Loucy (cell line): ENCODE measurements at regions not wholly inside any gene's neighbourhood (a gene's known extent, or its start where the extent isn't known, plus 50 kb on each side); places are given as distances from the start of the nearest gene placed in this dataset.

Experiments
- H2AFZ ChIP-seq: fragments of 200-600 bp; sonication (generic); 2 replicates; pipeline ENCODE4 v1.6.0; 2016; ENCODE audit warnings: antibody characterized with exemption, mild to moderate bottlenecking, low read length, moderate library complexity
- H3F3A ChIP-seq: fragments of 200-600 bp; 2 replicates; pipeline ENCODE4 v1.6.0; 2016; ENCODE audit warnings: antibody characterized with exemption, low read depth, mild to moderate bottlenecking
- H3K27me3 ChIP-seq: fragments of 200-600 bp; sonication (generic); 2 replicates; pipeline ENCODE4 v1.6.1; 2014; ENCODE audit warnings: low read length, mild to moderate bottlenecking; ENCODE audit not compliant: insufficient read depth, poor library complexity, severe bottlenecking
- H3K36me3 ChIP-seq: fragments of 200-600 bp; sonication (generic); 2 replicates; pipeline ENCODE4 v1.6.1; 2016; ENCODE audit warnings: low read length; ENCODE audit not compliant: insufficient read depth
- H3K4me1 ChIP-seq: fragments of 200-600 bp; sonication (generic); 2 replicates; pipeline ENCODE4 v1.5.1; 2014; ENCODE audit warnings: low read length, mild to moderate bottlenecking; ENCODE audit not compliant: insufficient read depth, poor library complexity, severe bottlenecking
- H3K4me2 ChIP-seq: fragments of 200-600 bp; sonication (generic); 2 replicates; pipeline ENCODE4 v1.6.0; 2014; ENCODE audit warnings: antibody characterized with exemption, low read length, low read depth, mild to moderate bottlenecking; ENCODE audit not compliant: poor library complexity, severe bottlenecking
- H3K4me3 ChIP-seq: fragments of 200-600 bp; sonication (generic); 2 replicates; pipeline ENCODE4 v1.5.1; 2014; ENCODE audit warnings: low read length, mild to moderate bottlenecking, mixed read lengths; ENCODE audit not compliant: poor library complexity, severe bottlenecking
- H3K79me2 ChIP-seq: fragments of 200-600 bp; sonication (generic); 2 replicates; pipeline ENCODE4 v1.6.1; 2014; ENCODE audit warnings: low read length; ENCODE audit not compliant: insufficient read depth
- H3K9ac ChIP-seq: fragments of 200-600 bp; sonication (generic); 2 replicates; pipeline ENCODE4 v1.6.0; 2014; ENCODE audit warnings: mild to moderate bottlenecking, low read depth, low read length, moderate library complexity; ENCODE audit not compliant: poor library complexity, severe bottlenecking
- H3K9me2 ChIP-seq: fragments of 200-600 bp; sonication (generic); replicated peaks from 2 replicates; pipeline ENCODE4 v1.6.1; 2016; ENCODE audit warnings: low read depth, low read length, mixed read lengths
- H3K9me3 ChIP-seq: fragments of 200-600 bp; sonication (generic); 2 replicates; pipeline ENCODE4 v1.6.1; 2014; ENCODE audit warnings: mild to moderate bottlenecking, antibody characterized with exemption, low read length, low read depth; ENCODE audit not compliant: insufficient read depth
- H4K20me1 ChIP-seq: fragments of 200-600 bp; sonication (generic); 2 replicates; pipeline ENCODE4 v1.6.0; 2014; ENCODE audit warnings: antibody characterized with exemption, low read length, mild to moderate bottlenecking; ENCODE audit not compliant: insufficient read depth, poor library complexity, severe bottlenecking
- CTCF ChIP-seq: fragments of 200-600 bp; sonication (generic); conservative IDR thresholded peaks from 2 replicates; pipeline ENCODE4 v1.5.1; 2014; ENCODE audit warnings: mild to moderate bottlenecking, antibody characterized with exemption, low read length
- EZH2phosphoT487 ChIP-seq: fragments of 200-600 bp; IDR thresholded peaks from 2 replicates; pipeline ENCODE4 v1.6.1; 2018; ENCODE audit warnings: antibody characterized with exemption, mild to moderate bottlenecking, moderate library complexity, borderline replicate concordance

GRCh38 chr12:91574975-91575374 lies 392.4 kb upstream of the DCN start:
- TF ChIP-seq EZH2phosphoT487 (no peak), CTCF (no peak)
- Histone ChIP-seq H3K4me2 (no peak overlapping the region), H3F3A (no peaks in the 10 kb centered on the region), H3K9ac (no peak overlapping the region), H3K36me3 (no peaks in the 10 kb centered on the region), H3K27me3 (no peaks in the 10 kb centered on the region), H2AFZ (no peak overlapping the region), H3K79me2 (no peaks in the 10 kb centered on the region), H3K4me1 (no peaks in the 10 kb centered on the region), H3K9me3 (no peaks in the 10 kb centered on the region), H3K4me3 (no peak overlapping the region), H3K9me2 (no peaks in the 10 kb centered on the region), H4K20me1 (no peaks in the 10 kb centered on the region)

GRCh38 chr12:91574391-91574790 lies 391.8 kb upstream of the DCN start:
- no peaks in the 10 kb centered on the region for H3K9me2 ChIP-seq
- H3K9ac ChIP-seq: no peak overlapping the region
- H3K4me1 ChIP-seq: no peaks in the 10 kb centered on the region
- no peaks in the 10 kb centered on the region for H4K20me1 ChIP-seq
- no peaks in the 10 kb centered on the region for H3K79me2 ChIP-seq
- no peaks in the 10 kb centered on the region for H3K36me3 ChIP-seq
- H3K27me3 ChIP-seq: no peaks in the 10 kb centered on the region
- no peaks in the 10 kb centered on the region for H3K9me3 ChIP-seq
- TF ChIP-seq CTCF (no peak), EZH2phosphoT487 (no peak)
- H3K4me2 ChIP-seq: no peak overlapping the region
- no peak overlapping the region for H3K4me3 ChIP-seq
- H2AFZ ChIP-seq: no peak overlapping the region
- no peaks in the 10 kb centered on the region for H3F3A ChIP-seq

- Histone ChIP-seq H3K4me3 (no peak overlapping the region), H2AFZ (no peak overlapping the region), H3K9me3 (no peaks in the 10 kb centered on the region), H3K9me2 (no peaks in the 10 kb centered on the region), H3F3A (no peaks in the 10 kb centered on the region), H3K36me3 (no peaks in the 10 kb centered on the region), H3K9ac (no peak overlapping the region), H3K27me3 (no peaks in the 10 kb centered on the region), H3K4me1 (no peaks in the 10 kb centered on the region), H3K4me2 (no peak overlapping the region), H4K20me1 (no peaks in the 10 kb centered on the region), H3K79me2 (no peaks in the 10 kb centered on the region)
- TF ChIP-seq EZH2phosphoT487 (no peak), CTCF (no peak)
Measured at GRCh38 chr12:91572869-91573268, 390.3 kb upstream of the DCN start.
